ENCODE measurements at regions not wholly inside any gene's neighbourhood (a gene's known extent, or its start where the extent isn't known, plus 50 kb on each side); places are given as distances from the start of the nearest gene placed in this dataset.

DNA sequence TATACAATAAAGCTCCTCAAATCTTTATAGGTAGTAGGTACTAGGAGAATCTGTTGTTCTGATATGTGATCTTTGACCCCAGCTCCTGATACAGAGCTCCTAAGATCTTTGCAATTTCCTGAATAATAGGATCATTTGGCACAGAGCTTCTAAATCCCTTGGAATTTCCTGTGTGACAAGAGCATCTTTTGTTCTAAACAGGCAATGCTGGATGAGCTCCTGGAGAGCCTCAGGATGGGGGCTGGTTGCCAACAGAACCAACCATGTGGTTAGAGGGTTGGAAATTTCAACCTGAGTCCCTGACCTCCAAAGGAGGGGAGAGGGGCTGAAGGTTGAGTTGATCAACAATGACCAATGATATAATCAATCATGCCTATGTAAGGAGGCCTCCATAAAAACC, 629.0 kb downstream of the CCSER2 start:
- TF ChIP-seq, protein P1, sequence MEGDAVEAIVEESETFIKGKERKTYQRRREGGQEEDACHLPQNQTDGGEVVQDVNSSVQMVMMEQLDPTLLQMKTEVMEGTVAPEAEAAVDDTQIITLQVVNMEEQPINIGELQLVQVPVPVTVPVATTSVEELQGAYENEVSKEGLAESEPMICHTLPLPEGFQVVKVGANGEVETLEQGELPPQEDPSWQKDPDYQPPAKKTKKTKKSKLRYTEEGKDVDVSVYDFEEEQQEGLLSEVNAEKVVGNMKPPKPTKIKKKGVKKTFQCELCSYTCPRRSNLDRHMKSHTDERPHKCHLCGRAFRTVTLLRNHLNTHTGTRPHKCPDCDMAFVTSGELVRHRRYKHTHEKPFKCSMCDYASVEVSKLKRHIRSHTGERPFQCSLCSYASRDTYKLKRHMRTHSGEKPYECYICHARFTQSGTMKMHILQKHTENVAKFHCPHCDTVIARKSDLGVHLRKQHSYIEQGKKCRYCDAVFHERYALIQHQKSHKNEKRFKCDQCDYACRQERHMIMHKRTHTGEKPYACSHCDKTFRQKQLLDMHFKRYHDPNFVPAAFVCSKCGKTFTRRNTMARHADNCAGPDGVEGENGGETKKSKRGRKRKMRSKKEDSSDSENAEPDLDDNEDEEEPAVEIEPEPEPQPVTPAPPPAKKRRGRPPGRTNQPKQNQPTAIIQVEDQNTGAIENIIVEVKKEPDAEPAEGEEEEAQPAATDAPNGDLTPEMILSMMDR (conservative IDR thresholded peaks at IDR 0.05 in 1 of 2, IDR thresholded peaks at IDR 0.05 in 1 of 2; ENCODE audit: low read depth in 1 of 2, low read length in 2 of 2) = no peak
- TF ChIP-seq EZH2 (IDR thresholded peaks at IDR 0.05; ENCODE audit: low read length, missing control alignments) = no peak

All from fibroblast of lung (primary cell).